OCI-LY3 (cell line): ENCODE measurements at regions not wholly inside any gene's neighbourhood (a gene's known extent, or its start where the extent isn't known, plus 50 kb on each side); places are given as distances from the start of the nearest gene placed in this dataset.

Experiments
- H2AFZ ChIP-seq: fragments of 200-600, 300-600 bp; shearing (Covaris generic); 2 replicates; pipeline ENCODE4 v1.6.0; 2014; ENCODE audit warnings: antibody characterized with exemption, low read depth, low read length
- H3K27ac ChIP-seq: fragments of 200-600, 300-600 bp; sonication (generic); 2 replicates; pipeline ENCODE4 v1.5.1; 2014; ENCODE audit warnings: mild to moderate bottlenecking, low read length, moderate library complexity, mixed read lengths
- H3K27me3 ChIP-seq: fragments of 200-600, 300-600 bp; sonication (generic); 2 replicates; pipeline ENCODE4 v1.6.1; 2014; ENCODE audit warnings: low read depth, low read length, mixed read lengths
- H3K36me3 ChIP-seq: fragments of 200-600, 300-600 bp; sonication (generic); replicated peaks from 2 replicates; pipeline ENCODE3; 2014; ENCODE audit warnings: low read depth, low read length, mixed read lengths
- H3K4me1 ChIP-seq: fragments of 300-600, 200-600 bp; sonication (generic); 2 replicates; pipeline ENCODE4 v1.6.1; 2014; ENCODE audit warnings: low read length, mixed read lengths
- H3K4me2 ChIP-seq: fragments of 200-600, 300-600 bp; sonication (generic); 2 replicates; pipeline ENCODE4 v1.6.1; 2014; ENCODE audit warnings: low read length, mixed read lengths
- H3K4me3 ChIP-seq: fragments of 300-600, 200-600 bp; sonication (generic); 2 replicates; pipeline ENCODE4 v1.5.1; 2014; ENCODE audit warnings: antibody characterized with exemption, mild to moderate bottlenecking, low read length, moderate library complexity
- H3K79me2 ChIP-seq: fragments of 300-600, 200-600 bp; shearing (Covaris generic); 2 replicates; pipeline ENCODE4 v1.6.1; 2014; ENCODE audit warnings: mild to moderate bottlenecking, low read length, mixed read lengths
- H3K9ac ChIP-seq: fragments of 300-600, 200-600 bp; shearing (Covaris generic); 2 replicates; pipeline ENCODE4 v1.6.0; 2014; ENCODE audit warnings: mild to moderate bottlenecking, low read length, moderate library complexity
- H3K9me3 ChIP-seq: fragments of 200-600, 300-600 bp; shearing (Covaris generic); 2 replicates; pipeline ENCODE4 v1.6.1; 2014; ENCODE audit warnings: low read length, mixed read lengths; ENCODE audit not compliant: insufficient read depth
- H4K20me1 ChIP-seq: fragments of 200-600, 300-600 bp; sonication (generic); 2 replicates; pipeline ENCODE4 v1.6.1; 2016; ENCODE audit warnings: low read length, mixed read lengths; ENCODE audit not compliant: insufficient read depth
- CTCF ChIP-seq: fragments of 200-600, 300-600 bp; sonication (generic); IDR thresholded peaks from 2 replicates; pipeline ENCODE4 v1.5.1; 2014; ENCODE audit warnings: antibody characterized with exemption, low read length, low read depth
- EZH2phosphoT487 ChIP-seq: fragments of 200-600 bp; shearing (Covaris generic); IDR thresholded peaks from 2 replicates; pipeline ENCODE4 v1.6.1; 2018; ENCODE audit warnings: antibody characterized with exemption, mixed run types, low read depth

GRCh38 chr1:99540744-99541143 lies 105.2 kb upstream of the PALMD start:
- H2AFZ ChIP-seq: no peak overlapping the region
- no peak overlapping the region for H3K9ac ChIP-seq
- H3K36me3 ChIP-seq: no peaks in the 10 kb centered on the region
- no peak overlapping the region for H3K4me2 ChIP-seq
- H3K9me3 ChIP-seq: no peaks in the 10 kb centered on the region
- no peak for TF ChIP-seq EZH2phosphoT487
- no peak for TF ChIP-seq CTCF
- H3K79me2 ChIP-seq: no peaks in the 10 kb centered on the region
- no peaks in the 10 kb centered on the region for H3K4me1 ChIP-seq
- H4K20me1 ChIP-seq: no peaks in the 10 kb centered on the region
- no peak overlapping the region for H3K4me3 ChIP-seq
- no peaks in the 10 kb centered on the region for H3K27me3 ChIP-seq
- no peak overlapping the region for H3K27ac ChIP-seq

- Histone ChIP-seq H3K9me3 (no peaks in the 10 kb centered on the region), H3K4me3 (no peak overlapping the region), H3K4me1 (no peaks in the 10 kb centered on the region), H3K27me3 (no peaks in the 10 kb centered on the region), H3K4me2 (no peak overlapping the region), H3K27ac (no peak overlapping the region), H2AFZ (no peak overlapping the region), H3K79me2 (no peaks in the 10 kb centered on the region), H3K9ac (no peak overlapping the region), H3K36me3 (no peaks in the 10 kb centered on the region), H4K20me1 (no peaks in the 10 kb centered on the region)
- TF ChIP-seq CTCF (no peak), EZH2phosphoT487 (no peak)
Observed at GRCh38 chr1:99544328-99544727, 101.6 kb upstream of the PALMD start.

- Histone ChIP-seq H3K36me3 (no peaks in the 10 kb centered on the region), H3K27ac (no peak overlapping the region)
Observed at GRCh38 chr1:99546432-99547416, 99.2 kb upstream of the PALMD start.

More at GRCh38 chr1:99546432-99547416, 99.2 kb upstream of the PALMD start:
- TF ChIP-seq EZH2phosphoT487 (no peak), CTCF (no peak)
- Histone ChIP-seq H3K9ac (no peak overlapping the region), H4K20me1 (no peaks in the 10 kb centered on the region), H3K79me2 (no peaks in the 10 kb centered on the region), H3K9me3 (no peaks in the 10 kb centered on the region), H2AFZ (no peak overlapping the region), H3K4me3 (no peak overlapping the region), H3K4me2 (no peak overlapping the region), H3K27me3 (no peaks in the 10 kb centered on the region), H3K4me1 (no peaks in the 10 kb centered on the region)
